NCI-H460 (cell line): ENCODE measurements at regions not wholly inside any gene's neighbourhood (a gene's known extent, or its start where the extent isn't known, plus 50 kb on each side); places are given as distances from the start of the nearest gene placed in this dataset.

Source experiments
- DNase-seq: peaks from one replicate; pipeline ENCODE4 v3.0.0-alpha.2; 2016; ENCODE audit warnings: low read depth; ENCODE audit errors: extremely low read depth

DNA sequence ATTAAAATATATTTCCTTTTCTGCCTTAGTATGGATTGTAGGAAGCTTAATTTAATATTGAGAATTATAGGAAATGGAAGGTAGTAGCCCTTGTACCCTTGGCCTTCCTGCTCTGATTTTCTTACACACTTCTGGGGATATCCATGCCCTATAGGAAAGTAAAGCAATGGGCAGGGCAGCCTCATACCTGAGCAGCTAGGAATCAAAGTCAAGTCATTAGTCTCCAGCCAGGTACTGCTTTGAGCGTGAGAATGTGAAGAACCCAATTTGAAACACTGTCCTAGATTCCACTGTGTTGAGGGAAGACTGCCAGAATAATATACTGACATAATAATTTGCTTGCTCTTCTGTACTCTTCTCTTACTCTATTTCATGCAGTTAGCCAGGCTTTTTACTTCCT, 51.0 kb upstream of the L3MBTL3 start:
- no peak for DNase-seq

DNA sequence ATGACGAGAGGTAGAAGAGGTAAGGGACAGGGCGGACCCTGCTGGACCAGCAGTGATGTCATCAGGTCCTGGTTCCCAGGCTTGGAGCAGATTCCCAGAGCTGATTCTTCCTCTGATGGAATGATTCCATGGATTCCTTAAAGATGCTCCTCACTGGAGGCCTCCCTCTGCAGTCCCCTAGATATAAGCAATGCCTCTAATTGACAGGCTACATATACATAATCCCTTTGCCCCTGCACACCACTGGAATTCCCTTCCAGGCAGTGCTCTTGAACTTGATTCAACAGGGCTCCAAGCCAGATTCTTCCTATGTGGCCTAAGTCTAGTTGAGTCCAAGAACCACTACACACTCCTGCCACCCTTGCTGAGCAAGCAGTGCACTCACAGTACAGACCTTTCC, 52.3 kb upstream of the L3MBTL3 start:
- no peak for DNase-seq

DNA sequence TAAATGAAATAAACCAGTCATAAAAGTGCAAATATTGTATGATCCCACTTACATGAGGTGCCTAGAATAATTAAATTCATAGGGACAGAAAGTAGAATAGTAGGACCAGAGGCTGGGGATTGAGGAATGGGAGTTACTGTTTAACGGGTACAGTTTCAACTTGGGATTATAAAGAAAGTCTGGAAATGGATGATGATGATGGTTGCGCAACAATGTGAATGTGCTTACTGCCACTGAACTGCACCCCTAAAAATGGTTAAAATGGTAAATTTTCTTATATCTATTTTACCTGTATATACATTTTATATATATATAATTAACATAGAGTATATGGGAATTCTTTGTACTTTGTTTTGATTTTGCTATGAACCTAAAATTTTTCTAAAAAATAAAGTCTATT, 53.3 kb upstream of the L3MBTL3 start:
- no peak for DNase-seq

DNA sequence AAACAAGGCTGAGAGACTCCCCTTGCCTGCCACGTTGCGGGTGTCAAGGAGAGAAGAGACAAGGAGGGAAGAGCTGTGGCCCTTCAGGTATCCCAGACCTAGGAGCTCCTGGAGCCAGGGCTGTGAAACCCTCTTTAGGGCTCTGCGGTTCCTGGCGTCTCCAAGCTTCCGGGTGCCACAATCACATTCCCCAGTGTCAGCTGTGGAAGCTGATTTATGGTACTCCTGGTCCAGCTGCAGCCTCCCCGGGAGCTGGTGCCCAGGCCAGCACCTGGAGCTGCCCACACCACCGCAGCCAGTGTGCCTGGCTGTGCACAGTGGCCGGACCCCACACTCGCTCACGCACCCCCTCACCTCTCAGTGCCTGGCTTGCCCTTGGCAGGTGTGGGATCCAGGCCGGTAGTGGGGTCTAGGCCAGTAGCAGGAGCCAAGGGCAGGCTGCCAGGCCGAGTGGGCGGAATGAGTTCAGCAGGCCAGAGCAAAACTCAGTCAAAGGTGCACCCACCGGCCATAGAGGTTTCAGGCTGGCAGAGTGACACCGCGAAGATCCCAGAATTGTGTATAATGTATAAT, 58.9 kb upstream of the L3MBTL3 start:
- DNase-seq = no peak

DNA sequence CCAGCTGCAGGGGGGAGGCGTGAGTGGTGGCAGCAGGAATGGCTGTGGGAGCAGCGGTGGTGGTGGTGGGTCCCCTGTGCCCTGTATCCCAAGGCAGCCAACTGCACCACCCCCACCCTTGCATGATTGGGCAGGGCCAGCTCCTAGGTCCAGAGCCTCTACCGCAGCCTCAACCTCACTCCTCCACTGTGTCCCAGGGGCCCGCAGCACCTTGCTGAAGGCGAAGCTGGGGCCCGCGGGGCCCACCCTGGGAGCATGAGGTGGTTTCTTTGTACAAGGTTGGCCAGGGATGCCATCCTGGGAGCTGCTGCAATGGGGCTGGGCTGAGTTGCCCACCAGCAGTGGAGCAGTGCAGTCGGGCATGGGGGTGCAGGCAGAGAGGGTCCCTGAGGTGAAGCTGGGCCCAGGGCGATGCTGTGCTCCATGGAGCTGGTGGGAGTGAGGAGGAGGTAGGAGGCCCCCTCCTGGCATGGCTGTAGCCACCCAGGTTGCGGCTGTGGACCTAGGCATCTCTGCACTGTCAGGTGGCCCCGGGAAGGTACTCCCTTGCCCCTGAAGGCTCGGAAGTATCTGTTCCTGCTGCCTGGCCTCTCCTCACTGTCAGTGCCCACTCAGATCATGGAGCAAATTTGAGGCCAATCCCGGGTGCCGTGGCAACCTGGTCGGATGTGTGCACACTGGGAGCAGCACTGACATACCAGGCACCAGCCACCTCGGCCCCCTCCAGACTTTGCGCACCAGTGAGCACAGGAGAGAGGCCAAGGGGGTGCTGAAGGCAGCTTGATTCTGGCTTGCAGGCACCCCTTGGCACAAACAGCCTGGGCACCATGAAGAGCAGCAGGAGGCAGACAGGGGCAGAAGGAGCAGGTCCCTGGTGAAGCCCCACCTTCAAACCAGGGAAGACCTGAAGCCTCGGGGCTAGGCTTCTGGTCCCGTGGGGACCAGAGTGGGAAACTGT, 60.2 kb upstream of the L3MBTL3 start:
- DNase-seq = no peak

GRCh38 chr6:129955584-129955983, 62.8 kb upstream of the L3MBTL3 start:
- no peak for DNase-seq

GRCh38 chr6:129954749-129955431, 63.5 kb upstream of the L3MBTL3 start:
- DNase-seq = no peak

DNA sequence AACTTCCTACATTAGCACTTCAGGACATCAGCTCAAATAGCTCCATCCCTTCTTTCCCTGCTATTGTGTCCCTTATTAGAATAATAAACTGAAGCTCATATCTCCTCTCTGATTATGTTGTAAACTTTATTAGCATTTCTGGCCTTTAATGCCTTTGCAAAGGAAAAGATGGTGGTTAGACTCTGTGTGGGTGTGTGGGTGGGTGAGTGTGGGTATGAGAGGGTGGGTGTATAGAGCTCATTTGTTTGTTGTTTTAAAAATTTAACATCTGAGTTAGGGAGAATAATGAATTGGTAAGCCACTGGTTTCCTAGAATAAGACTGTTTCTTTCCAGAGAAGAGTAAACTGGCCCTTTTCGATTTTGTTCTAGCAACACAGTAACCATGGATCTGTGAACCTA, 70.6 kb upstream of the L3MBTL3 start:
- no peak for DNase-seq

DNA sequence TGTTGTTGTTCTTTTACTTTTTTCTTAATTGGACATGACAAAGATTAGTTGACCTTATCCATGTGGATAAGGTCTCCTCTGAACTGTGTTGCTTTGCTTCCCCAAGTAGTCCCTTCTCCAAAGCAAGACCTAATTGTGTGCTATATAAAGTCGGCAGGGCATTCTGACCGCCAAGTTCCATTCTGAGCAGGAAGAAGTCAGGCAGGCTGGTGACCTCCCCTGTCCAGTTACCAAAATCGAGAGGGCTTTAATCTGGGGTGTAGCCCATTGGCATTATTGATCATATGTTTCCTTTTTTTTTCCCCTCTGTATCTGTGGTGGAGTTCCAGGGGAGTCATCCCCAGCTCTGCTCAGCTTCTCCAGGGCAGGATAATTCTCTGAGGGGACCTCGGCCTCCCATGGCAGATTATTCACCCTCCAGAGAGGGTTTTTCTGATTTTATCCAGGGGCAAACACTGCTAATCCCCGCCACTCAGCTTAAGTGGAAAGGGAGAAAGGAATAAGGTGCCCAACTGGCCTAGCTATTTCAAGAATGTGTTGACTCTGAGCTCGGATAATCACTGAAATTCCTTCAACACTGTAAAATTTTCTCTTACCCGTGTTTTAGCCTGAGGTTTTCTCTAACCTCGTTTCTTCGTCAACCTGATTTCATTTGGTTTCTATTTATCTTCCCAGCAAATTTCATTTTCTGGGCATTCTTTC, 71.8 kb upstream of the L3MBTL3 start:
- no peak for DNase-seq

DNA sequence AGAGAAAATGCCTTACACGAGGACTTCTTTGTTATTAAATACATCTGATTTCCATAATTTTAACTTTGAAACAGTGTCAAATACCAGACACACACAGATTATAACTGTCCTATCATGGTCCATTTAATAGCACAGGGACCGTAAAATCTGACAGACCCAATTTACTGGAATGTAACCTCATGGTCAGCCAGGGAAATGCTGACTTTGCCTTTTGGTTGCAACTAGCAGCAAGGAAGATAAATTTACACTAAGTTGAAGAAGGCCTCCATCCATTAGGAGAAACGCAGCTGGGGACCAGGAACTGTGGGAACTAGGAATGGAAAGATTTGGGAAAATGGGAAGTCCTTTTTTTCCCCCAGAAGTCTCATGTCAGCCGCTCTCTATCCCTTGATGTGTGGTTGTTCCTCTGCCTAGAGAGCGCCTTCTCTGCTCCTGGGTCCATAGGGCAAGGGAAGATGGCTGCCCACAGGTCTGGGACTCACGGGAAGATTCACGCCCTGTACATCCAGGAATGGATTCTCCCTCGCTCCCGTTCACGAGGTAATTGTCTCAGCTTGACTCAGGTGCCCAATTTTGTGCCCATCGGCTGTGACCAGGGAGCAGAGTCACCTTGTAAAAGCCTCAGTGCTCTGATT, 74.6 kb upstream of the L3MBTL3 start:
- DNase-seq = no peak

DNA sequence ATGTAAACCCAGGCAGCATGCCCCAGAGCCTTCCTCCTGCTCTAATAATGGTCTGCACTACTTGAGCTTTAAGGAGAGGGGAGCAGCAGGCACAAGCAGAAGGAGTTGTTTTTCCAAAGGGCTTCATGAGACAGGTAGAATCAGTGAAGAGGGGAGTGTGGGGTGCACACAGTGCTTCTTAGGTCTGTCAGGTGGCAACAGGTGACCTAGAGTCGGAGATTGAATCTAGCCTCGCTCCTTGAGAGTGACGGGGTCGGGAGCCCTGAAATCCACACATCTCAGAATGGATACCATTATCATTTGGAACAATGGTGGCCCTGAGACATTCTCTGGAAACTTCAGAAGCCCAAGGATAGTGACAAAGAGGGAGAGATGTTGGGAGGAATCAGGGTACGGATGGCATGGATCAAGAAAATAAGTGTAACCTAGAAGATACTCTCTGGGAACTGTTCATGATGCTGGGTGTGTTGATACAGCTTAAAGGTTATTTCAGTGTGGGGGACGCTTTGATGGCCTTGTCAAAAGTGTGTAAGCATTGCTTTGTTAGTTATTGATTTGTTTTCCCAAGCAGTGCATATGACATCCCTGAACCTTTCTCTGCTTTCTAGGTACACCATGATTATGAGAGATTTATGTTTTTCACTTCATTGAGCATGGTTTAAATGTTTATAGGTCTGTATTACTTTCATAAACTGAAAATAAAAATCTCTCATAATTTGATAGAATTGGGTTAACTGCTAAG, 77.8 kb upstream of the L3MBTL3 start:
- no peak for DNase-seq

GRCh38 chr6:129938249-129939020, 77.3 kb upstream of the TMEM244 start:
- no peak for DNase-seq

- DNase-seq = peak; percentile 56
Measured at GRCh38 chr6:129936329-129937165, 75.4 kb upstream of the TMEM244 start.

GRCh38 chr6:129932321-129932720, 71.2 kb upstream of the TMEM244 start:
- no peak for DNase-seq

- DNase-seq = no peak
Measured at GRCh38 chr6:129929433-129929832, 68.3 kb upstream of the TMEM244 start.

DNA sequence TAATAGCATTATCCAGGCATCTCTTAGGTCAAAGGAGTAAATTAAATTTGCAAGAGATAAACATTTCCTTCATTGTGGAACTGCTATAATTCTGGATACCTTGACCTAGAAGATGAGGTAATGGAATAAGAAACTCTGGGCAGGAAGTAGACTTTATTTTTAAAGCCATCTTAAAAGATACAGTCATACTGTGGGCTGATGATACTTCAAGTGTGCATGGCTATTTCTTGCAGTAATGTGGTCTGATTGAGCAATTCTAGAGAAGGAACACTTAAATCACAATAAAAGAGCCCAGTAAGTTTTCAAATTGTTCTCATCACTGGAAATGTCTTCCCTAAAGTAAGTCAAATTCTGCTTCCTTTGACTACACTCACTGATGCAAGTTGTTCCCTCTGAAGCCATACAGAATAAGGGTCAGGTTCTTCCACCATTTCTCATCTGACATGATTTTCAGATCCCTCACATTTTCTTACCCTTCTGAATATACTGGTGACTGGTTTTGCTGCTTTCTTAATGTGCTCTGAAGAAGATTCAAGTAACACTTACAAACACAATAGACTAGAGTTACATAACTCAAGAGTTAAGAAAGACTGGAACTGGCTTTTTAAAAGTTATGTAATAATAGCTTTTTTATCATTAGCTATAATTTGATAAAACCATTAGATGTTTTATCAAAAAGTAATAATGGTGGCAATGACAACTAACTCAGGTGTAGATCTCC, 62.6 kb upstream of the TMEM244 start:
- DNase-seq = no peak

GRCh38 chr6:129921169-129921817, 60.2 kb upstream of the TMEM244 start:
- no peak for DNase-seq
